Karpas-422 (cell line): ENCODE measurements at regions not wholly inside any gene's neighbourhood (a gene's known extent, or its start where the extent isn't known, plus 50 kb on each side); places are given as distances from the start of the nearest gene placed in this dataset.
"Not testable (repeated sequence)": the region's sequence is repeated elsewhere in the genome, so short reads cannot be mapped to it uniquely, and the experiment has no call there.

Source experiments
- DNase-seq: peaks from one replicate; pipeline ENCODE4 v3.0.0-alpha.2; 2015
- H2AFZ ChIP-seq: fragments of 200-600 bp; sonication (generic); 2 replicates; pipeline ENCODE4 v1.6.1; 2014; ENCODE audit warnings: antibody characterized with exemption, low read length, mixed read lengths
- H3K27ac ChIP-seq: fragments of 200-600 bp; sonication (generic); 2 replicates; pipeline ENCODE4 v1.5.1; 2014; ENCODE audit warnings: mild to moderate bottlenecking, low read length, moderate library complexity
- H3K27me3 ChIP-seq: fragments of 200-600 bp; sonication (generic); 2 replicates; pipeline ENCODE4 v1.6.1; 2014; ENCODE audit warnings: low read length, mixed read lengths
- H3K36me3 ChIP-seq: fragments of 200-600 bp; sonication (generic); 2 replicates; pipeline ENCODE4 v1.6.1; 2014; ENCODE audit warnings: low read length, mixed read lengths; ENCODE audit not compliant: insufficient read depth
- H3K4me1 ChIP-seq: fragments of 200-600 bp; sonication (generic); 2 replicates; pipeline ENCODE4 v1.6.1; 2014; ENCODE audit warnings: mild to moderate bottlenecking, low read length, mixed read lengths
- H3K4me2 ChIP-seq: fragments of 200-600 bp; sonication (generic); 2 replicates; pipeline ENCODE4 v1.6.1; 2014; ENCODE audit warnings: low read length, low read depth, mild to moderate bottlenecking; ENCODE audit not compliant: poor library complexity, severe bottlenecking
- H3K4me3 ChIP-seq: fragments of 200-600 bp; sonication (generic); 2 replicates; pipeline ENCODE4 v1.5.1; 2014; ENCODE audit warnings: mild to moderate bottlenecking, antibody characterized with exemption, low read length, mixed read lengths
- H3K79me2 ChIP-seq: fragments of 200-600 bp; sonication (generic); 2 replicates; pipeline ENCODE4 v1.6.1; 2014; ENCODE audit warnings: mild to moderate bottlenecking, low read length, mixed read lengths
- H3K9ac ChIP-seq: fragments of 200-600 bp; sonication (generic); 2 replicates; pipeline ENCODE4 v1.6.0; 2014; ENCODE audit warnings: low read length
- H3K9me2 ChIP-seq: fragments of 200-600 bp; sonication (generic), shearing (Covaris generic); replicated peaks from 2 replicates; pipeline ENCODE4 v1.6.0; 2014; ENCODE audit warnings: mild to moderate bottlenecking, low read length, moderate library complexity; ENCODE audit not compliant: insufficient read depth
- H3K9me3 ChIP-seq: fragments of 300-700, 200-600 bp; sonication (generic); 2 replicates; pipeline ENCODE4 v1.6.1; 2014; ENCODE audit warnings: low read length, mixed read lengths
- H4K20me1 ChIP-seq: fragments of 200-600 bp; sonication (generic); 2 replicates; pipeline ENCODE4 v1.6.1; 2014; ENCODE audit warnings: mild to moderate bottlenecking, antibody characterized with exemption, low read length, low read depth; ENCODE audit not compliant: insufficient read depth

GRCh38 chr3:110414855-110415254, 656.8 kb upstream of the NECTIN3 start:
- no peaks in the 10 kb centered on the region for H3K27me3 ChIP-seq
- no peak overlapping the region for H3K4me3 ChIP-seq
- no peaks in the 10 kb centered on the region for H3K36me3 ChIP-seq
- no peaks in the 10 kb centered on the region for H3K79me2 ChIP-seq
- H3K4me1 ChIP-seq, result no peaks in the 10 kb centered on the region
- H3K4me2 ChIP-seq, result no peak overlapping the region
- H3K9me2 ChIP-seq, result no peaks in the 10 kb centered on the region
- no peak for DNase-seq
- no peak overlapping the region for H3K9ac ChIP-seq
- no peak overlapping the region for H2AFZ ChIP-seq
- peaks cover 25% of the 10 kb centered on the region for H3K9me3 ChIP-seq
- no peak overlapping the region for H3K27ac ChIP-seq
- H4K20me1 ChIP-seq, result no peaks in the 10 kb centered on the region

GRCh38 chr3:110419096-110419495, 652.5 kb upstream of the NECTIN3 start:
- Histone ChIP-seq H2AFZ (no peak overlapping the region), H3K4me1 (no peaks in the 10 kb centered on the region)

GRCh38 chr3:110419601-110420000, 652.0 kb upstream of the NECTIN3 start:
- Histone ChIP-seq H3K9me3 (peaks cover 23% of the 10 kb centered on the region), H2AFZ (no peak overlapping the region), H3K4me2 (no peak overlapping the region), H3K27ac (no peak overlapping the region), H3K4me3 (no peak overlapping the region), H3K79me2 (no peaks in the 10 kb centered on the region), H3K36me3 (no peaks in the 10 kb centered on the region), H3K27me3 (no peaks in the 10 kb centered on the region), H3K4me1 (no peaks in the 10 kb centered on the region), H4K20me1 (no peaks in the 10 kb centered on the region), H3K9ac (no peak overlapping the region), H3K9me2 (no peaks in the 10 kb centered on the region)
- DNase-seq, result no peak

More at GRCh38 chr3:110419096-110419495, 652.5 kb upstream of the NECTIN3 start:
- no peak overlapping the region for H3K27ac ChIP-seq
- H3K36me3 ChIP-seq, result no peaks in the 10 kb centered on the region
- no peak overlapping the region for H3K4me2 ChIP-seq
- H3K79me2 ChIP-seq, result no peaks in the 10 kb centered on the region
- no peaks in the 10 kb centered on the region for H3K27me3 ChIP-seq
- H4K20me1 ChIP-seq, result no peaks in the 10 kb centered on the region
- no peak for DNase-seq
- H3K9me2 ChIP-seq, result no peaks in the 10 kb centered on the region
- no peak overlapping the region for H3K4me3 ChIP-seq
- H3K9ac ChIP-seq, result no peak overlapping the region
- peaks cover 25% of the 10 kb centered on the region for H3K9me3 ChIP-seq

- Histone ChIP-seq H2AFZ (no peak overlapping the region), H3K36me3 (no peaks in the 10 kb centered on the region), H3K4me1 (no peaks in the 10 kb centered on the region), H3K9me2 (no peaks in the 10 kb centered on the region), H3K27me3 (no peaks in the 10 kb centered on the region), H3K9ac (no peak overlapping the region), H3K79me2 (no peaks in the 10 kb centered on the region), H3K4me2 (no peak overlapping the region), H4K20me1 (no peaks in the 10 kb centered on the region), H3K27ac (no peak overlapping the region), H3K9me3 (peaks cover 23% of the 10 kb centered on the region), H3K4me3 (no peak overlapping the region)
- no peak for DNase-seq
These were observed 651.4 kb upstream of the NECTIN3 start for GRCh38 chr3:110420158-110420641.

- Histone ChIP-seq H3K36me3 (no peaks in the 10 kb centered on the region), H3K9me3 (peaks cover 17% of the 10 kb centered on the region), H3K4me3 (no peak overlapping the region), H3K9me2 (no peaks in the 10 kb centered on the region), H2AFZ (no peak overlapping the region), H3K27ac (no peak overlapping the region), H3K79me2 (no peaks in the 10 kb centered on the region), H4K20me1 (no peaks in the 10 kb centered on the region), H3K4me2 (no peak overlapping the region), H3K4me1 (no peaks in the 10 kb centered on the region), H3K27me3 (no peaks in the 10 kb centered on the region), H3K9ac (no peak overlapping the region)
- no peak for DNase-seq
These were observed 648.3 kb upstream of the NECTIN3 start for GRCh38 chr3:110423276-110423675.

- Histone ChIP-seq H4K20me1 (no peaks in the 10 kb centered on the region), H3K4me3 (no peak overlapping the region), H3K36me3 (no peaks in the 10 kb centered on the region), H3K9me3 (peaks cover 10% of the 10 kb centered on the region), H3K4me2 (no peak overlapping the region), H3K9ac (no peak overlapping the region), H3K4me1 (no peaks in the 10 kb centered on the region), H3K27me3 (no peaks in the 10 kb centered on the region), H3K79me2 (no peaks in the 10 kb centered on the region), H3K9me2 (no peaks in the 10 kb centered on the region), H3K27ac (no peak overlapping the region), H2AFZ (no peak overlapping the region)
- no peak for DNase-seq
These were observed 641.5 kb upstream of the NECTIN3 start for GRCh38 chr3:110430146-110430545.

GRCh38 chr3:110436209-110436608, 635.4 kb upstream of the NECTIN3 start:
- H3K9me3 ChIP-seq, result peaks cover 16% of the 10 kb centered on the region
- H3K27me3 ChIP-seq, result no peaks in the 10 kb centered on the region
- DNase-seq, result no peak
- no peak overlapping the region for H3K9ac ChIP-seq
- no peaks in the 10 kb centered on the region for H3K4me1 ChIP-seq
- H3K9me2 ChIP-seq, result no peaks in the 10 kb centered on the region
- H3K4me2 ChIP-seq, result no peak overlapping the region
- H2AFZ ChIP-seq, result no peak overlapping the region
- H3K4me3 ChIP-seq, result no peak overlapping the region
- H4K20me1 ChIP-seq, result no peaks in the 10 kb centered on the region
- H3K79me2 ChIP-seq, result no peaks in the 10 kb centered on the region
- no peak overlapping the region for H3K27ac ChIP-seq
- no peaks in the 10 kb centered on the region for H3K36me3 ChIP-seq

GRCh38 chr3:110440066-110440653, 631.5 kb upstream of the NECTIN3 start:
- H3K4me2 ChIP-seq, H3K4me3 ChIP-seq, H3K9me2 ChIP-seq, H3K27me3 ChIP-seq, H3K36me3 ChIP-seq, DNase-seq, H3K4me1 ChIP-seq, H3K9ac ChIP-seq, H2AFZ ChIP-seq, H4K20me1 ChIP-seq, H3K27ac ChIP-seq, H3K79me2 ChIP-seq: not testable (repeated sequence)
- peaks cover 12% of the 10 kb centered on the region; the same call in 1 of the 2 replicates for H3K9me3 ChIP-seq
